Esophagus (tissue), 2 donors: ENCODE measurements at regions not wholly inside any gene's neighbourhood (a gene's known extent, or its start where the extent isn't known, plus 50 kb on each side); places are given as distances from the start of the nearest gene placed in this dataset.
"Not testable (repeated sequence)": the region's sequence is repeated elsewhere in the genome, so short reads cannot be mapped to it uniquely, and the experiment has no call there.

Experiments used
- H3K27ac ChIP-seq, 2 donors: one replicate each; pipeline ENCODE4 v1.5.1; 2013; ENCODE audit warnings: low read depth in 2 of 2, mild to moderate bottlenecking in 2 of 2, inconsistent platforms in 1 of 2, low read length in 1 of 2, moderate library complexity in 1 of 2
- H3K27me3 ChIP-seq, 2 donors: one replicate each; pipeline ENCODE4 v1.6.1; 2013; ENCODE audit warnings: low read length in 2 of 2, control low read depth in 1 of 2, mild to moderate bottlenecking in 1 of 2; ENCODE audit not compliant: insufficient read depth in 2 of 2, control insufficient read depth in 1 of 2
- H3K36me3 ChIP-seq, 2 donors: one replicate each; pipeline ENCODE4 v1.6.1; 2013; ENCODE audit warnings: low read length in 1 of 2; ENCODE audit not compliant: control insufficient read depth in 2 of 2, insufficient read depth in 2 of 2
- H3K4me1 ChIP-seq, 2 donors: one replicate each; pipeline ENCODE4 v1.6.1; 2013; ENCODE audit warnings: low read length in 1 of 2; ENCODE audit not compliant: control insufficient read depth in 2 of 2, insufficient read depth in 2 of 2
- H3K4me3 ChIP-seq, 2 donors: one replicate each; pipeline ENCODE4 v1.5.1; 2013; ENCODE audit warnings: low read length in 2 of 2, mild to moderate bottlenecking in 2 of 2, low read depth in 1 of 2, moderate library complexity in 1 of 2
- H3K9me3 ChIP-seq, 2 donors: one replicate each; pipeline ENCODE4 v1.6.1; 2013; ENCODE audit warnings: mild to moderate bottlenecking in 2 of 2, low read depth in 1 of 2, low read length in 1 of 2, moderate library complexity in 1 of 2; ENCODE audit not compliant: control insufficient read depth in 2 of 2, insufficient read depth in 1 of 2
- WGBS, 2 donors: extraction: QIAGEN DNeasy Blood & Tissue Kit; methylation state at CpG; one replicate each; pipeline ENCODE4 v1.1.7; 2013; 5-methylcytosine and 5-hydroxymethylcytosine counted together
- donor health status: healthy with polysubstance abuse.
- donor health status: Bipolar disorder and iron deficiency.

- H3K27me3 ChIP-seq, H3K27ac ChIP-seq, H3K4me3 ChIP-seq, H3K36me3 ChIP-seq, H3K4me1 ChIP-seq, H3K9me3 ChIP-seq: not testable (repeated sequence)
- WGBS, 2 donors, result 92% methylated on average over 17 to 30 of the region's 30 CpGs
Measured at GRCh38 chr11:79499929-79500328, 59.1 kb upstream of the TENM4 start.

- Histone ChIP-seq H3K36me3 (no peaks in the 10 kb centered on the region), H3K4me1 (no peaks in the 10 kb centered on the region), H3K27me3 (no peaks in the 10 kb centered on the region), H3K4me3 (no peak overlapping the region), H3K27ac (no peak overlapping the region), H3K9me3 (no peaks in the 10 kb centered on the region)
- WGBS, 2 donors, result 68 to 69% methylated on average over 4 of the region's 4 CpGs
Measured at GRCh38 chr11:79498667-79499066, 57.8 kb upstream of the TENM4 start.

- Histone ChIP-seq H3K4me1 (no peaks in the 10 kb centered on the region), H3K9me3 (no peaks in the 10 kb centered on the region), H3K27me3 (no peaks in the 10 kb centered on the region), H3K27ac (no peak overlapping the region), H3K4me3 (no peak overlapping the region), H3K36me3 (no peaks in the 10 kb centered on the region)
- 32 to 36% methylated on average over 11 of the region's 11 CpGs for WGBS, 2 donors
Measured at GRCh38 chr11:79493555-79494171, 52.8 kb upstream of the TENM4 start.

GRCh38 chr11:79492008-79492407 lies 51.2 kb upstream of the TENM4 start:
- Histone ChIP-seq H3K4me1 (no peaks in the 10 kb centered on the region), H3K27ac (no peak overlapping the region), H3K9me3 (no peaks in the 10 kb centered on the region), H3K36me3 (no peaks in the 10 kb centered on the region), H3K4me3 (no peak overlapping the region), H3K27me3 (no peaks in the 10 kb centered on the region)
- WGBS, 2 donors, result 67 to 90% methylated on average over 4 of the region's 4 CpGs
